BLaER1 (cell line): ENCODE measurements at regions not wholly inside any gene's neighbourhood (a gene's known extent, or its start where the extent isn't known, plus 50 kb on each side); places are given as distances from the start of the nearest gene placed in this dataset.

Source experiments
- H3K27ac ChIP-seq: shearing (Covaris generic); formaldehyde crosslinking; 2 replicates; pipeline ENCODE4 v1.8.1; 2022
- H3K27me3 ChIP-seq: shearing (Covaris generic); formaldehyde crosslinking; 2 replicates; pipeline ENCODE4 v1.8.1; 2022
- H3K36me3 ChIP-seq: shearing (Covaris generic); formaldehyde crosslinking; 2 replicates; pipeline ENCODE4 v1.8.1; 2022
- H3K4me1 ChIP-seq: shearing (Covaris generic); formaldehyde crosslinking; 2 replicates; pipeline ENCODE4 v1.8.1; 2022
- H3K4me2 ChIP-seq: shearing (Covaris generic); formaldehyde crosslinking; 2 replicates; pipeline ENCODE4 v1.8.1; 2022
- H3K4me3 ChIP-seq: shearing (Covaris generic); formaldehyde crosslinking; 2 replicates; pipeline ENCODE4 v1.8.1; 2022
- H3K9ac ChIP-seq: shearing (Covaris generic); formaldehyde crosslinking; 2 replicates; pipeline ENCODE4 v1.8.1; 2022
- H3K9me3 ChIP-seq: shearing (Covaris generic); formaldehyde crosslinking; 2 replicates; pipeline ENCODE4 v1.8.1; 2022
- H4K20me1 ChIP-seq: shearing (Covaris generic); formaldehyde crosslinking; 2 replicates; pipeline ENCODE4 v1.8.1; 2022
- Cebpa-rat ChIP-seq: shearing (Covaris generic); IDR thresholded peaks from 2 replicates; pipeline ENCODE4 v1.8.1; 2022

DNA sequence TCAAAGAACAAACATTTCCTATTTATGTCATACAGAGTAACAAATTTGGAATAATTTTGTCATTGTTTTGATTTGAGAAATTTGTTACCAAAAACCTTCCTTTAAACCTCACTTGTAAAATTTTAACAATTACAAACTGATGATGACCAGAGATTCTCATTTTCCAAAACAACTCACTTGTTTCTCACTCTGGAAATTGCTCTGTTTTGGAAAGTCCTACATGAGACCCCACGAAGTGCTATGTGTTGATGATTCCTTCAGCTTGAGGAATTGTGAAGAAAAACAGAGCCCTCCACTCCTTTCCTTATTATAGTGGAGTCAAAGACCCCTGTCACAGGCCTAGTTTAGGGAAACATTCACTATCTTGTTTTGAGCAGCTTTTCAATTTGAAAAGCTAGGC lies 157.6 kb upstream of the RASGRP1 start:
- no peaks in the 10 kb centered on the region for H3K4me1 ChIP-seq

DNA sequence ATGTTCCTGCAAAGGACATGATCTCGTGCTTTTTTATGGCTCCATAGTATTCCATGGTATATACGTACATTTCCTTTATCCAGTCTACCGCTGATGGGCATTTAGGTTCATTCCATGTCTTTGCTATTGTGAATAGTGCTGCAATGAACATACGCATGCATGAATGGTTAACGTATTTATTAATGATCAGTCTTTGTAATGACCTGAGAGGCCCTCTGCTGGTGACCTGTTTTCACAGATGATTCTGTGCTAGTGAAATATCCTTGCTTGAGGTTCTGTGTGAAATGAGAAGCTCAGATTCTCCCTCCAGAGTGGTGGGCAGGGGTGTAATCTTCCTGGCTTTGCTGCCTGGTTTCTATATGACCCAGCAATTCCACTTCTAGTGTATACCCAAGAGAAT lies 160.2 kb upstream of the RASGRP1 start:
- Histone ChIP-seq H3K4me1 (no peaks in the 10 kb centered on the region), H4K20me1 (no peaks in the 10 kb centered on the region), H3K27ac (no peak overlapping the region), H3K36me3 (no peaks in the 10 kb centered on the region), H3K4me3 (no peak overlapping the region), H3K9ac (no peak overlapping the region), H3K4me2 (no peak overlapping the region), H3K27me3 (no peaks in the 10 kb centered on the region), H3K9me3 (no peaks in the 10 kb centered on the region)
- TF ChIP-seq Cebpa-rat: no peak

More for the DNA sequence above, 157.6 kb upstream of the RASGRP1 start:
- H3K4me3 ChIP-seq: no peak overlapping the region
- no peak overlapping the region for H3K9ac ChIP-seq
- no peaks in the 10 kb centered on the region for H3K27me3 ChIP-seq
- no peak for TF ChIP-seq Cebpa-rat
- H3K27ac ChIP-seq: no peak overlapping the region
- H3K9me3 ChIP-seq: no peaks in the 10 kb centered on the region
- no peaks in the 10 kb centered on the region for H3K36me3 ChIP-seq
- H3K4me2 ChIP-seq: no peak overlapping the region
- no peaks in the 10 kb centered on the region for H4K20me1 ChIP-seq

DNA sequence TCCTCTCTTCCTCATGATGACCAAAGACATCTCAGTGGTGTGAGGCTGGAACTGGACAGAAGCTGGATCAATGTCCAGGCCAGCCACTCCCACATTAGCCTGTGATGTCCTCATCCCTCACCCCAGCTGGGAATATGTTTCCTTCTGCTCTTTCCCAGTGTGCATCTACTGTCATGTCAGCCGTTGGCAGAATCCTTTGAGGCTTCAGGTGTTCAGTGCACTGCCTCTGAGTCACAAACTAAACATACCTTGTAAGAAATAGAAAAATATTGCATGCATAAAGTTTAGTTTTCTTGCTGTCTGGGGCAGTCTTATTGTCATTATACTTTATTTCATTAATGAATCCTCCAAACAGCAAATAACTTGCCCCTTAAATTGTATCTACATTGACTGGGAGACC lies 161.6 kb upstream of the RASGRP1 start:
- Histone ChIP-seq H3K27ac (no peak overlapping the region), H3K9ac (no peak overlapping the region), H3K4me3 (no peak overlapping the region), H4K20me1 (no peaks in the 10 kb centered on the region), H3K4me2 (no peak overlapping the region), H3K27me3 (no peaks in the 10 kb centered on the region), H3K4me1 (no peaks in the 10 kb centered on the region), H3K9me3 (no peaks in the 10 kb centered on the region), H3K36me3 (no peaks in the 10 kb centered on the region)
- TF ChIP-seq Cebpa-rat: no peak

DNA sequence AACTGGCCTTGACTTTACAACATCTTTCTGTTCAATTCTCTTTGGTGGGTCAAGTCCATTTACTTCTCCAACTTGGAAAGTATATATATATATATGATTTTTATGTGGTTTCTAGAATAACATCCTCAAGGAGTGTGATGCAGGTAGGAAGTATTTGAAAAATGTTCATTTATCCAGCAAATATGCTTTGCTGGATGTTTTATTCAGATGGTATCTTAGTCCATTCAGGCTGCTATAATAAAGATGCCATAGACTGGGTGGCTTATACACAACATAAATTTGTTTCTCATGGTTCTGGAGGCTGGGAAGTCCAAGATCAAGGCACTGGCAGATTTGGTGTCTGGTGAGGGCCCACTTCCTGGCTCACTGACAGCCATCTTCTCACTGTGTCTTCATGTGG lies 168.7 kb upstream of the RASGRP1 start:
- Histone ChIP-seq H3K27ac (no peak overlapping the region), H3K27me3 (no peaks in the 10 kb centered on the region), H3K4me1 (peaks cover 6% of the 10 kb centered on the region; the same call in 1 of the 2 replicates), H3K36me3 (no peaks in the 10 kb centered on the region), H4K20me1 (no peaks in the 10 kb centered on the region), H3K4me2 (no peak overlapping the region), H3K9me3 (no peaks in the 10 kb centered on the region), H3K9ac (no peak overlapping the region), H3K4me3 (no peak overlapping the region)
- no peak for TF ChIP-seq Cebpa-rat

DNA sequence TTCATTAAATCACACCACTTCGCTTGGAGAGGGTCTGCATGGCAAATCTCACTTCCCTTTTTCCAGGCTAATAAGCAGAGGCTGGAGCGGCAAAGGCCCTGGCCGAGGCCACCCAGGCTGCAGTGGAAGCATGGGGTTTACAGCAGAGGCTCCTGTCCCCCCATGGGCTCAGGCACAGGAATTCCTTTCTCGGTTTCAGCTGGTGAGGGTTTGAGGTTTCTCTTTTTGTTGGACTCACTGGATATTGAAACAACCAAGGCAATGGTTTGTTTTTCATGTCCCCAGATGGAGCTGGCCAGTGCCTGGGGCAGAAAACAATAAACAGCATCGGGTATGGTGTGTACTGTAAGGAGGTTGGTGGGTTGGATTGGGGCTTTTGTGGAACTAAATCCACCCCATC lies 175.6 kb upstream of the RASGRP1 start:
- Histone ChIP-seq H3K27me3 (no peaks in the 10 kb centered on the region), H3K4me2 (no peak overlapping the region), H3K4me1 (no peaks in the 10 kb centered on the region), H3K9ac (no peak overlapping the region), H3K4me3 (no peak overlapping the region), H3K27ac (no peak overlapping the region), H3K9me3 (no peaks in the 10 kb centered on the region), H4K20me1 (no peaks in the 10 kb centered on the region), H3K36me3 (no peaks in the 10 kb centered on the region)
- TF ChIP-seq Cebpa-rat: no peak

DNA sequence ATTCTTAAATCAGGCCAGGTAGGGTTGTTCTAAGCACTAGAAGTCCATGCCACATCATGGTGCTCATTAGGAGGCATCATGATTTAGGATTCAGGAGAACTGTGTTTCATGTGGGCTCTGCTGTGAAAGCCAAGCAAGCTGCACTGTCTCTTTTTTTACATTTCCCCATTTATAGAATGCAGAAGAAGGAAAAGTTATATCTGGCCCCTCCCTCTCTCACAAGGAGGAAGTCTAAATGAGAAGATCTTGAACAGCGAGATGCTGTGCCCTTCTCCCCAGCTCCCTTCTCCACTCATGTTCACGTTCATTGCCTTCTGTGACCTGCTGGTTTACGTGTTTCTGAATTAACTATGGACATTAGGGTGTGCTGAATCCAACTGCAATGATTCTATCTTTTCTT lies 178.5 kb upstream of the RASGRP1 start:
- Histone ChIP-seq H3K27ac (no peak overlapping the region), H3K9me3 (no peaks in the 10 kb centered on the region), H3K9ac (no peak overlapping the region), H4K20me1 (no peaks in the 10 kb centered on the region), H3K27me3 (no peaks in the 10 kb centered on the region), H3K36me3 (no peaks in the 10 kb centered on the region), H3K4me1 (no peaks in the 10 kb centered on the region), H3K4me3 (no peak overlapping the region), H3K4me2 (no peak overlapping the region)
- TF ChIP-seq Cebpa-rat: no peak

DNA sequence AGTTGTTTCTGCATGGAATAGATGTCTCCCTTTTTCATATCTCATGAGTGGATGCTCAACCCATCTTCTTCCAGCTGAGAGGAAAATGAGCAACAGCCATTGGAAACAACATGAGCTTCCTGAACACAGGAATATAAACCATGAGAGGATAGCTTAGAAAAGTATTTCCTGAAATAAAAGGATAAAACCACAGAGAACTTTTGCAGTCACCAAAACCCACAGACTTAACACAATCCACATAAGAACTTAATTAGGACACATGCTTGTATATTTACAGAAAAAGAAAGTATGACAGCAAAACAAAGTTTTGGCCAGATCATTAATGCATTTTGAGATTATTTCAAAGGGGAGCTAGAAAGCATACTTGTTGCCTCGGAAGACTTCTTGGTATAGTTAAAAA lies 180.5 kb upstream of the RASGRP1 start:
- Histone ChIP-seq H4K20me1 (no peaks in the 10 kb centered on the region), H3K27ac (no peak overlapping the region), H3K4me2 (no peak overlapping the region), H3K4me3 (no peak overlapping the region), H3K27me3 (no peaks in the 10 kb centered on the region), H3K4me1 (no peaks in the 10 kb centered on the region), H3K9me3 (no peaks in the 10 kb centered on the region), H3K9ac (no peak overlapping the region), H3K36me3 (no peaks in the 10 kb centered on the region)
- TF ChIP-seq Cebpa-rat: no peak

DNA sequence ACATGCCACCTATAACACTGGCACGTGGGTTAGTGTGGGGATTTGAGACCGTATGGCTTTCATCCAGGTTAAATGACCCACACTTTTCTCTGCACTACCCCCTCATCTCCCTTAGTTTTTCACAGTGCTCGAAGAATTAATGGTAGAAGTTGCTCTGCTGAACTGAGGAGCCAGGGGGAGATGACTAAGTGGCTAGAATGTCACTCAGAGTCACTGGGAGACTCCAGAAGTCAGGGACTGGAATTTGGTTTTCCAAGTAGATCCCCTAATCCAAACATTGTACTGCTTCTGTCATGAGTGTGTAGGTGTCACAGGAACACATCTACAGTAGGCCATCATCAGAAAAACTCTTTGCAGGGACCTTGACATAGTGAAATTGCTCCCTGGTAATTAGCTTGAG lies 181.0 kb upstream of the RASGRP1 start:
- Histone ChIP-seq H3K27me3 (no peaks in the 10 kb centered on the region), H4K20me1 (no peaks in the 10 kb centered on the region), H3K27ac (no peak overlapping the region), H3K4me3 (no peak overlapping the region), H3K4me1 (no peaks in the 10 kb centered on the region), H3K4me2 (no peak overlapping the region), H3K9ac (no peak overlapping the region), H3K36me3 (no peaks in the 10 kb centered on the region), H3K9me3 (no peaks in the 10 kb centered on the region)
- no peak for TF ChIP-seq Cebpa-rat

DNA sequence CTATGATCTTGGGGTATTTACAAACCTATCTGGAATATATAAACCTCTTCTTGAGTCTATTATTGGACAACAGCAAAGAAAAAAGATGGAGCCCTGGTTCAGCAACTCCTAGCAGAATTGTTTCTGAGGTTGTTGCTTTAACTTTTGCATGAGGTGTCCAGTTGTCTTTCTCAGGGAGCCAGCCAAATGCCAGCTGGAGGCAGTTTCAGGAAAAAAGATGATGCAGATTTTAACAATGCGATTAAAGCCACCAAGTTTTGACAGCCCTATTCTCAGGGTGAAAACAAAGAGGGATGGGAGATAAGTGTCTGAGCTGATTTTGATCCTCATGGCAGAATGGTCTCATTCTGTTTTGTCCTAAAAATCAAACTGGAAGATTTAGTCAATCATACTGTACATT lies 181.6 kb upstream of the RASGRP1 start:
- no peaks in the 10 kb centered on the region for H3K27me3 ChIP-seq
- H3K4me3 ChIP-seq: no peak overlapping the region
- H3K9me3 ChIP-seq: no peaks in the 10 kb centered on the region
- TF ChIP-seq Cebpa-rat: no peak
- no peaks in the 10 kb centered on the region for H3K4me1 ChIP-seq
- H3K4me2 ChIP-seq: no peak overlapping the region
- no peaks in the 10 kb centered on the region for H4K20me1 ChIP-seq
- no peaks in the 10 kb centered on the region for H3K36me3 ChIP-seq
- H3K27ac ChIP-seq: no peak overlapping the region
- no peak overlapping the region for H3K9ac ChIP-seq

DNA sequence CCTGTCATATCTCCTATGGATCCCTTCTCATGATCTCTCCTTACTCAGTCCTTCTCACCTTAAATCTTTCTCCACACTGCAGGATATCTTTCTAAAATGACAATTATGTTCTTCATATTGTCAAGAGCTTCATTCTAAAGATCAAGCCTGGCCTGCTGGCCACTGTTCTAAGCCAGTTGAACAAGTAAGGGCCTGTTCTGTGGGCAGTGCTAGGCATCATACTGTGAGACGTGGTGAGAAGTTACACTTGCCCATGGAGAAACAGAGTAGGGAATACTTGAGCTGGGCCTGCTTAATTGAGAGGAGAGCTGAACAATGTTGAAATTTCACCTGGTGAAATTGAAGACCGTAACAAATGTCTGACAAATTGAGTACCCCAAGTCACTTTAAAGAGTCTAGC lies 184.1 kb upstream of the RASGRP1 start:
- TF ChIP-seq Cebpa-rat: no peak
- Histone ChIP-seq H3K36me3 (no peaks in the 10 kb centered on the region), H3K27ac (no peak overlapping the region), H3K4me3 (no peak overlapping the region), H3K4me2 (no peak overlapping the region), H3K27me3 (no peaks in the 10 kb centered on the region), H3K9ac (no peak overlapping the region), H3K9me3 (no peaks in the 10 kb centered on the region), H3K4me1 (no peaks in the 10 kb centered on the region), H4K20me1 (no peaks in the 10 kb centered on the region)

DNA sequence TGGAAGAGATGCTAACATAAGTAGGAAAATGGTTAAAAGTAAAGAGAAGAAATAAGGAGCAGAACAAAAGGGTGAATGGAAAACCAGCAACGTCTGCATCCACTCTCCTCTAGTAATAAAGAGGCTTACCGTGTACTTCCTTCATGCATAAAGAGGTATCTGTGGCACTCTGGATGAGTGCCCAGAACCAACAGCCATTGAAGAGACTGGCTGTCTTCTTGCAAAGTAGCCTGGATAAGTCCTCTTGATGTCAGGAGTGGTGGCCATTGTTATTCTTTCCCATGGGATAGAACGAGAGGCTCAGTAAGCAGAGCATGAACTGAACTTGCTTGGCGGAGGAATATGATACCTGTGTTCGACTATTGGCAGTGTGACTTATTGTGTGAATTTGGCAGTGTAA lies 186.2 kb upstream of the RASGRP1 start:
- no peaks in the 10 kb centered on the region for H3K9me3 ChIP-seq
- no peak overlapping the region for H3K9ac ChIP-seq
- H4K20me1 ChIP-seq: no peaks in the 10 kb centered on the region
- no peak overlapping the region for H3K4me3 ChIP-seq
- no peak overlapping the region for H3K27ac ChIP-seq
- peaks cover 3% of the 10 kb centered on the region; the same call in 1 of the 2 replicates for H3K4me1 ChIP-seq
- no peak overlapping the region for H3K4me2 ChIP-seq
- TF ChIP-seq Cebpa-rat: no peak
- H3K27me3 ChIP-seq: no peaks in the 10 kb centered on the region
- no peaks in the 10 kb centered on the region for H3K36me3 ChIP-seq
